ENCODE measurements at regions not wholly inside any gene's neighbourhood (a gene's known extent, or its start where the extent isn't known, plus 50 kb on each side); places are given as distances from the start of the nearest gene placed in this dataset.

GRCh38 chr2:217740178-217740577, 262.6 kb downstream of the TNS1 start:
- Histone ChIP-seq H2AFZ (no peak overlapping the region), H3K36me3 (ENCODE audit: insufficient read depth) (no peaks in the 10 kb centered on the region), H3K27ac (ENCODE audit: low read depth) (no peak overlapping the region), H3K27me3 (ENCODE audit: insufficient read depth) (no peaks in the 10 kb centered on the region), H3K4me3 (no peak overlapping the region), H3F3A (replicated peaks; ENCODE audit: low read depth) (no peaks in the 10 kb centered on the region), H3K79me2 (replicated peaks; ENCODE audit: insufficient read depth) (no peaks in the 10 kb centered on the region), H3K4me1 (ENCODE audit: insufficient read depth) (no peaks in the 10 kb centered on the region), H4K20me1 (replicated peaks; ENCODE audit: insufficient read depth) (no peaks in the 10 kb centered on the region), H3K4me2 (no peak overlapping the region), H3K9me2 (ENCODE audit: insufficient read depth) (peaks cover 7% of the 10 kb centered on the region)
- DNase-seq (ENCODE audit: low spot score) (no peak), ATAC-seq (no peak)
- Mint-ChIP-seq H3K27me3 (ENCODE audit: insufficient read depth, low read depth, poor library complexity) (peaks cover 4% of the 10 kb centered on the region), H3K4me3 (no peak overlapping the region), H3K27ac (no peak overlapping the region), H3K36me3 (ENCODE audit: low read depth) (no peaks in the 10 kb centered on the region), H3K9me3 (no peaks in the 10 kb centered on the region; the same call in 1 of the 3 replicates), H3K4me1 (no peaks in the 10 kb centered on the region)
- no peak for TF ChIP-seq ZNF114 (CRISPR knock-in tag; IDR thresholded peaks at IDR 0.05)
- no peak for TF ChIP-seq CTCF (conservative IDR thresholded peaks at IDR 0.05; ENCODE audit: low read depth in 2 of 2)
- TF ChIP-seq ETS1 (IDR thresholded peaks at IDR 0.05) = no peak
- TF ChIP-seq STAT1 (IDR thresholded peaks at IDR 0.05; ENCODE audit: unreplicated experiment) = no peak
- TF ChIP-seq EZH2phosphoT487 (IDR thresholded peaks at IDR 0.05; ENCODE audit: unreplicated experiment) = no peak
- TF ChIP-seq EZH2 (IDR thresholded peaks at IDR 0.05; ENCODE audit: low read depth, unreplicated experiment) = no peak
- TF ChIP-seq JUNB (IDR thresholded peaks at IDR 0.05; ENCODE audit: unreplicated experiment) = no peak
- no peak for TF ChIP-seq REST (IDR thresholded peaks at IDR 0.05; ENCODE audit: unreplicated experiment)
- TF ChIP-seq NANOG (IDR thresholded peaks at IDR 0.05; ENCODE audit: borderline replicate concordance) = no peak
- no peak for TF ChIP-seq ZNF331 (CRISPR knock-in tag; IDR thresholded peaks at IDR 0.05; ENCODE audit: low read depth)

- Histone ChIP-seq H4K20me1 (replicated peaks; ENCODE audit: insufficient read depth) (no peaks in the 10 kb centered on the region), H3K27me3 (ENCODE audit: insufficient read depth) (no peaks in the 10 kb centered on the region), H3K9me2 (ENCODE audit: insufficient read depth) (peaks cover 10% of the 10 kb centered on the region), H3K27ac (ENCODE audit: low read depth) (no peak overlapping the region), H3K4me3 (no peak overlapping the region), H3K79me2 (replicated peaks; ENCODE audit: insufficient read depth) (no peaks in the 10 kb centered on the region), H2AFZ (no peak overlapping the region), H3K36me3 (ENCODE audit: insufficient read depth) (no peaks in the 10 kb centered on the region), H3F3A (replicated peaks; ENCODE audit: low read depth) (no peaks in the 10 kb centered on the region), H3K4me2 (no peak overlapping the region), H3K4me1 (ENCODE audit: insufficient read depth) (no peaks in the 10 kb centered on the region)
- ATAC-seq (no peak), DNase-seq (ENCODE audit: low spot score) (no peak)
- Mint-ChIP-seq H3K4me3 (no peak overlapping the region), H3K27me3 (ENCODE audit: insufficient read depth, low read depth, poor library complexity) (peaks cover 4% of the 10 kb centered on the region), H3K36me3 (ENCODE audit: low read depth) (no peaks in the 10 kb centered on the region), H3K9me3 (no peaks in the 10 kb centered on the region; the same call in 1 of the 3 replicates), H3K4me1 (no peaks in the 10 kb centered on the region), H3K27ac (no peak overlapping the region)
- no peak for TF ChIP-seq REST (IDR thresholded peaks at IDR 0.05; ENCODE audit: unreplicated experiment)
Measured at GRCh38 chr2:217739741-217740140, 263.1 kb downstream of the TNS1 start.
